Colonic mucosa (tissue), 4 donors: ENCODE measurements at regions not wholly inside any gene's neighbourhood (a gene's known extent, or its start where the extent isn't known, plus 50 kb on each side); places are given as distances from the start of the nearest gene placed in this dataset.

ENCODE experiments used
- DNase-seq: peaks from one replicate; pipeline ENCODE4 v3.0.0-alpha.2; 2020
- H3K27ac ChIP-seq: fragments of 200-600 bp; one replicate; pipeline ENCODE4 v1.8.0; 2021
- H3K27me3 ChIP-seq: fragments of 200-600 bp; one replicate; pipeline ENCODE4 v1.8.0; 2021
- H3K36me3 ChIP-seq: fragments of 200-600 bp; one replicate; pipeline ENCODE4 v1.8.0; 2021
- H3K4me1 ChIP-seq: fragments of 200-600 bp; one replicate; pipeline ENCODE4 v1.8.0; 2021; ENCODE audit warnings: mild to moderate bottlenecking
- H3K4me3 ChIP-seq: fragments of 200-600 bp; one replicate; pipeline ENCODE4 v1.8.0; 2021
- H3K9ac ChIP-seq, 2 donors: one replicate each; pipeline ENCODE4 v1.7.0; 2013; ENCODE audit warnings: control low read depth in 2 of 2, low read depth in 2 of 2, low read length in 2 of 2
- H3K9me3 ChIP-seq: fragments of 200-600 bp; one replicate; pipeline ENCODE4 v1.8.0; 2021
- intact Hi-C: fragments of 100-400 bp; cut with DNase I; formaldehyde crosslinking; loops from one replicate; pipeline ENCODE4 v1.14.1; 2022
- TF ChIP-seq, protein P1 (sequence below): fragments of 200-600 bp; IDR thresholded peaks from one replicate; pipeline ENCODE4 v1.8.0; 2022; ENCODE audit warnings: antibody characterized with exemption, mild to moderate bottlenecking
- donor health status: healthy.
- donor health status: DM: no; HTN: no; CAD: no.
- donor health status: DM: no; HTN: no; CAD: no.

DNA sequence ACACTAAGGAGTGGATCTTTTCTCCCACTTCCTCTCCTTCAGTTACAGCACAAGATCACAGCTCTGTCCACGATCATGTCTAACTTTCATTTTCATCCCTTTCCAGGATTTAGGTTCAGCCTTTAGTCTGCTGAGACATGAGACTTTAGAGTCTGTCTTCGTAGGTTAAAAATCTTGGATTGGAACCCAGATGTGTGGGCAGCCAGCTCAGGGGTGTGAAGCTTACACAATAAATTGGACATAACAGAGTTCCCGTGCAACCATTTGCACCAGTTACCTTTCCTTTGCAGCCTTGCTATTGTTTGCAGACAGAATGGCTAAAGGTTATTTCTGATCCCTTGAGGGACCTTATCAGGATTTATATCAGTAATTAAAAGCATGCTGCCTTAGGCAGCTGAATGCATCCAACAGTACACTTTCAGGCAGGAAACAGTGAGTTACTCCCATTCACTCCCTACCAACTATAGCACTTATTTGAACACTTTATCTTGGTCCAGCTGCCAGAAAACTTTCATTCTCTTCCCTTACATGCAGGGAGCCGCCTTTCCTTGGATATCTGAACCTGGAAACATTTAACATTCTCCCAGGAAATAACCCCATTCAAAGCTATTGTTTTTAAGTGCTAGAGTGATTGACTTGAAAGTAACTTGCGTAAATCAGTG, 87.3 kb downstream of the TMEM100 start:
- no peak overlapping the region for H3K9ac ChIP-seq
- no peak for DNase-seq
- H3K4me3 ChIP-seq: no peak overlapping the region
- no peaks in the 10 kb centered on the region for H3K4me1 ChIP-seq
- H3K9me3 ChIP-seq: no peaks in the 10 kb centered on the region
- no peaks in the 10 kb centered on the region for H3K36me3 ChIP-seq
- TF ChIP-seq, protein P1, sequence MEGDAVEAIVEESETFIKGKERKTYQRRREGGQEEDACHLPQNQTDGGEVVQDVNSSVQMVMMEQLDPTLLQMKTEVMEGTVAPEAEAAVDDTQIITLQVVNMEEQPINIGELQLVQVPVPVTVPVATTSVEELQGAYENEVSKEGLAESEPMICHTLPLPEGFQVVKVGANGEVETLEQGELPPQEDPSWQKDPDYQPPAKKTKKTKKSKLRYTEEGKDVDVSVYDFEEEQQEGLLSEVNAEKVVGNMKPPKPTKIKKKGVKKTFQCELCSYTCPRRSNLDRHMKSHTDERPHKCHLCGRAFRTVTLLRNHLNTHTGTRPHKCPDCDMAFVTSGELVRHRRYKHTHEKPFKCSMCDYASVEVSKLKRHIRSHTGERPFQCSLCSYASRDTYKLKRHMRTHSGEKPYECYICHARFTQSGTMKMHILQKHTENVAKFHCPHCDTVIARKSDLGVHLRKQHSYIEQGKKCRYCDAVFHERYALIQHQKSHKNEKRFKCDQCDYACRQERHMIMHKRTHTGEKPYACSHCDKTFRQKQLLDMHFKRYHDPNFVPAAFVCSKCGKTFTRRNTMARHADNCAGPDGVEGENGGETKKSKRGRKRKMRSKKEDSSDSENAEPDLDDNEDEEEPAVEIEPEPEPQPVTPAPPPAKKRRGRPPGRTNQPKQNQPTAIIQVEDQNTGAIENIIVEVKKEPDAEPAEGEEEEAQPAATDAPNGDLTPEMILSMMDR: no peak
- intact Hi-C loops: no loop called here
- H3K27ac ChIP-seq: no peak overlapping the region
- H3K27me3 ChIP-seq: no peaks in the 10 kb centered on the region

DNA sequence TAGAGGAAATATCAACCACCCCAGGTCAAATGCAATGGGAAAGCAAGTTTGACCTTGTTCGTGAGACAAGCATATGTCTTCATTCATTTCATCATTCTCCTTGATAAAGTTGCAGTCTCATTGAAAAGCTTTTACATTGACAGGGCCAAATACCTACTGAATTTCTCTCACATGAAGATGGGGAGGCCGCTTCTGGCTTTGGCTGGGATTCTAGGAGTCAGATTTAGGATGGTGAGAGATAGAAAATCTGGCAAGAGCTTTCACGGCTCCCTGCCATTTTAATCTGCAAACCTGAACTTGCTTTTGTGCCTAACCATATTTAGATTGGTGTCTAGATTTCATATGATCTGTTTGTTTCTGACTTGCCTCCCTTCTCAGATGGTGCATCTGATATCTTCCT, 88.0 kb downstream of the TMEM100 start:
- H3K9me3 ChIP-seq: no peaks in the 10 kb centered on the region
- no peak overlapping the region for H3K9ac ChIP-seq
- H3K27me3 ChIP-seq: no peaks in the 10 kb centered on the region
- H3K4me3 ChIP-seq: no peak overlapping the region
- TF ChIP-seq, protein P1: no peak
- H3K27ac ChIP-seq: no peak overlapping the region
- H3K4me1 ChIP-seq: no peaks in the 10 kb centered on the region
- intact Hi-C loops: no loop called here
- DNase-seq: no peak
- H3K36me3 ChIP-seq: no peaks in the 10 kb centered on the region

DNA sequence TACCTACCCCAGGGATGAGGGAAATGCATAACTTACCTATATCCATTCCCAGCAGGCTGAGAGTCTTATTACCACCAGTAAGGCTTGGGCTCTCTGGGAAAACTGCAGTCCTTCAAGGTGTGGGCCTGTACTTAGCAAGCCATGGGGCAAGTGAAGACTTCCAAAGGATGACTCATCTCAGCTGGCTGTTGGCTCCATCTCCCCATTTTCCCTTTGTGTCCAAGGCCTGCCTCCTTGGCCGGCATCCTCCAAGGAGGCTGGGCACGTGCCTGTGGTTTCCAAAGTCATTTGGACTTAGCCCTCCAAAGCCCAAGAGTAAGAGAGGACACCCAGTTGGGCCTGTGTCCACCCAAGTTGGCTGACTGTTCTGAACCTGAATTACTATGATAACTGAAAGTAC, 89.8 kb downstream of the TMEM100 start:
- TF ChIP-seq, protein P1: no peak
- Histone ChIP-seq H3K27ac (no peak overlapping the region), H3K27me3 (no peaks in the 10 kb centered on the region), H3K4me1 (no peaks in the 10 kb centered on the region), H3K36me3 (no peaks in the 10 kb centered on the region), H3K9ac (no peak overlapping the region), H3K4me3 (no peak overlapping the region), H3K9me3 (no peaks in the 10 kb centered on the region)
- DNase-seq: no peak
- intact Hi-C loops: no loop called here

DNA sequence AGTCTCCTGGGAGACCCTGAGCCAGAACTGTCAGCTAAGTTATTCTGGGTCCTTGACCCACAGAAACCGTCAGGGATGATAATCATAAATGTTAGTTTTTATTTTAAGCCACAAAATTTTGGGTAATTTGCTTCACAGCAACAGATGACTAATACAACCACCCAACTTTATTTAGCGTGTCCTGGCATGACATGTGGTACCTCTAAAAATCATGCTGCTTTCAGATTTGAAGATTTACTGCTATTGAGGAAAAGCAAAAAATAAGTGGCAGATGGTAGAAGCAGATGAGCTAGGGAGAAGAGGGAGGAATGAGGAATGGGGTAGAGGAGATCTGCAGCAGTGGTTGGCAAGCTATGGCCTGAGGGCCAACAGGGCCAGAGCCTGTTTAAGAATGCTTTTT, 90.4 kb downstream of the TMEM100 start:
- TF ChIP-seq, protein P1: no peak
- Histone ChIP-seq H3K4me1 (no peaks in the 10 kb centered on the region), H3K9ac (no peak overlapping the region), H3K27ac (no peak overlapping the region), H3K36me3 (no peaks in the 10 kb centered on the region), H3K4me3 (no peak overlapping the region), H3K9me3 (no peaks in the 10 kb centered on the region), H3K27me3 (no peaks in the 10 kb centered on the region)
- intact Hi-C loops: no loop called here
- DNase-seq: no peak

DNA sequence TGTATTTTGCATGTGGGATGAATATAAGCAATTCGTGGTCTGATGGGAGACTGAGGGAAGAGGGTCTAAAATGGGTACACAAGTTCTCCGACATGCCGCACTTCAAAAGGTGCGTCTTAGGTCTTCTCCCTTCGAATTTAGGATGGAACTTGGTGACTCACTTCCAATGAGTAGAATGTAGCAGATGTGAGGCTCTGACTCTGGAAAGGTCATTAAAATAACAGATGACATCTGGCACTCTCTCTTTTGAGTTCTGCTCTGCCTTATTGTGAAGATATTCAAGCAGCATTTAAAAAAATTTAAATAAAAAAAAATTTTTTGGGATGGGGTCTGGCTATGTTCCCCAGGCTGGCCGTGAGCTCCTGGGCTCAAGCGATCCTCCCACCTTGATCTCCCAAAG, 92.7 kb downstream of the TMEM100 start:
- Histone ChIP-seq H3K4me1 (no peaks in the 10 kb centered on the region), H3K27ac (no peak overlapping the region), H3K4me3 (no peak overlapping the region), H3K36me3 (no peaks in the 10 kb centered on the region), H3K27me3 (no peaks in the 10 kb centered on the region), H3K9ac (no peak overlapping the region), H3K9me3 (no peaks in the 10 kb centered on the region)
- intact Hi-C loops: no loop called here
- TF ChIP-seq, protein P1: no peak
- DNase-seq: no peak
